Endothelial cell of umbilical vein (primary cell): ENCODE measurements at regions not wholly inside any gene's neighbourhood (a gene's known extent, or its start where the extent isn't known, plus 50 kb on each side); places are given as distances from the start of the nearest gene placed in this dataset.

Experiments used
- BruUV-seq: library from RNA; stranded (reverse); fragments of 400-500 nt; replicated peaks from 2 replicates; lab custom pipeline; 2021; lab: Mats Ljungman, UMichigan
- CTCF ChIA-PET: fragments of 300-600, 350-600 bp; sonication (Branson Sonifier 250); formaldehyde crosslinking; loops from one replicate; lab custom pipeline; 2021; ENCODE audit warnings: antibody characterized with exemption, inconsistent platforms; lab: Charles Lee
- POLR2A ChIA-PET: fragments of 300-600, 350-600 bp; sonication (Branson Sonifier 250); formaldehyde crosslinking; loops from one replicate; lab custom pipeline; 2021; ENCODE audit warnings: antibody characterized with exemption, inconsistent platforms; lab: Charles Lee
- DNase-seq: peaks from one replicate; pipeline ENCODE4 v3.0.0-alpha.2; 2011; ENCODE audit warnings: low read depth, low spot score
- FAIRE-seq: peaks from 2 replicates; lab custom pipeline; 2011; peaks lifted over from hg19 to GRCh38; lab: Jason Lieb, UNC
- H2AFZ ChIP-seq: 2 replicates; pipeline ENCODE4 v1.6.0; 2012; ENCODE audit warnings: low read depth, low read length, control low read depth, inconsistent platforms
- H3K27ac ChIP-seq: 2 replicates; pipeline ENCODE4 v1.5.1; 2011; ENCODE audit warnings: low read depth, mild to moderate bottlenecking, control low read depth, low read length, moderate library complexity; ENCODE audit not compliant: insufficient read depth
- H3K27me3 ChIP-seq, 2 experiments: 2 replicates each; pipeline versions ENCODE4 v1.6.0 to v1.6.1; 2011; ENCODE audit warnings: low read length in 2 of 2, mixed read lengths in 1 of 2; ENCODE audit not compliant: control insufficient read depth in 2 of 2, insufficient read depth in 2 of 2
- H3K36me3 ChIP-seq, 2 experiments: 2 replicates in 1 of 2; 3 replicates in 1 of 2; pipeline ENCODE4 v1.5.1; 2011; ENCODE audit warnings: low read length in 2 of 2, mild to moderate bottlenecking in 1 of 2, moderate library complexity in 1 of 2; ENCODE audit not compliant: control insufficient read depth in 2 of 2, insufficient read depth in 2 of 2; ENCODE audit errors: extremely low read depth in 1 of 2
- H3K4me1 ChIP-seq: 3 replicates; pipeline ENCODE4 v1.5.1; 2011; ENCODE audit warnings: mild to moderate bottlenecking, low read length; ENCODE audit not compliant: control insufficient read depth, insufficient read depth; ENCODE audit errors: extremely low read depth
- H3K4me2 ChIP-seq: 2 replicates; pipeline ENCODE4 v1.6.1; 2011; ENCODE audit warnings: low read length, control low read depth, mixed read lengths; ENCODE audit not compliant: insufficient read depth
- H3K4me3 ChIP-seq, 3 experiments: fragments of 200-600 bp in 1 of 3; sonication (generic), shearing (Covaris generic) in 1 of 3; replicated peaks in 1 of 3; 2 replicates each; pipeline ENCODE4 v1.5.1; 2011 to 2016; ENCODE audit warnings: control low read depth in 3 of 3, low read length in 3 of 3, mild to moderate bottlenecking in 2 of 3, inconsistent platforms in 1 of 3, low read depth in 1 of 3, moderate library complexity in 1 of 3; ENCODE audit not compliant: insufficient read depth in 1 of 3
- H3K79me2 ChIP-seq: 2 replicates; pipeline ENCODE4 v1.6.0; 2012; ENCODE audit warnings: low read length, inconsistent platforms; ENCODE audit not compliant: control insufficient read depth, insufficient read depth
- H3K9ac ChIP-seq: replicated peaks from 2 replicates; pipeline ENCODE3; 2011; ENCODE audit warnings: low read length, control low read depth; ENCODE audit not compliant: insufficient read depth; ENCODE audit errors: extremely low read depth
- H3K9me1 ChIP-seq: replicated peaks from 3 replicates; pipeline ENCODE4 v1.6.0; 2011; ENCODE audit warnings: mild to moderate bottlenecking, low read length; ENCODE audit not compliant: control insufficient read depth, insufficient read depth; ENCODE audit errors: extremely low read depth
- H3K9me3 ChIP-seq: replicated peaks from 2 replicates; pipeline ENCODE4 v1.5.1; 2012; ENCODE audit warnings: low read length, inconsistent platforms; ENCODE audit not compliant: control insufficient read depth, insufficient read depth
- H4K20me1 ChIP-seq: replicated peaks from 2 replicates; pipeline ENCODE3; 2011; ENCODE audit warnings: mild to moderate bottlenecking, low read length; ENCODE audit not compliant: control insufficient read depth, insufficient read depth; ENCODE audit errors: extremely low read depth
- CTCF ChIP-seq, 2 donors: IDR thresholded peaks; 1 replicate in 1 of 2; 2 replicates in 1 of 2; pipeline ENCODE4 v1.5.1; 2011; ENCODE audit warnings: low read length in 2 of 2, mild to moderate bottlenecking in 2 of 2, moderate library complexity in 2 of 2, control low read depth in 1 of 2, inconsistent platforms in 1 of 2, low read depth in 1 of 2; ENCODE audit not compliant: insufficient read depth in 1 of 2; ENCODE audit errors: extremely low read depth in 1 of 2
- EZH2 ChIP-seq: IDR thresholded peaks from 2 replicates; pipeline ENCODE4 v1.6.1; 2012; ENCODE audit warnings: borderline replicate concordance, low read depth, mild to moderate bottlenecking, moderate library complexity, low read length, inconsistent platforms; ENCODE audit not compliant: severe bottlenecking
- FOS ChIP-seq: IDR thresholded peaks from 2 replicates; pipeline ENCODE4 v1.6.1; 2011; ENCODE audit warnings: mild to moderate bottlenecking, low read length, moderate library complexity, borderline replicate concordance; ENCODE audit not compliant: insufficient read depth
- GATA2 ChIP-seq: IDR thresholded peaks from 2 replicates; pipeline ENCODE4 v1.7.0; 2011; ENCODE audit warnings: low read depth, mild to moderate bottlenecking, moderate library complexity, mixed read lengths, low read length; ENCODE audit not compliant: insufficient read length, insufficient read depth
- JUN ChIP-seq: IDR thresholded peaks from 2 replicates; pipeline ENCODE4 v1.6.1; 2011; ENCODE audit warnings: borderline replicate concordance, low read depth; ENCODE audit not compliant: insufficient read length, insufficient read depth
- MAX ChIP-seq: IDR thresholded peaks from 2 replicates; pipeline ENCODE4 v1.6.1; 2011; ENCODE audit not compliant: insufficient read depth, insufficient read length
- MYC ChIP-seq: IDR thresholded peaks from one replicate; pipeline ENCODE4 v1.6.1; 2011; ENCODE audit warnings: mild to moderate bottlenecking, low read depth, low read length
- POLR2A ChIP-seq: IDR thresholded peaks from 2 replicates; pipeline ENCODE4 v1.6.1; 2012; ENCODE audit warnings: low read depth, mild to moderate bottlenecking, control low read depth, low read length
- POLR2AphosphoS5 ChIP-seq: IDR thresholded peaks from 2 replicates; pipeline ENCODE4 v1.6.1; 2012; ENCODE audit warnings: low read depth, mild to moderate bottlenecking, control low read depth, low read length, moderate library complexity; ENCODE audit not compliant: insufficient read depth
- dilution Hi-C: fragments of 300-500 bp; cut with MboI; formaldehyde crosslinking; loops from one replicate; pipeline ENCODE4 v1.15.0; 2019; ENCODE audit warnings: low sequenced_read_pairs; ENCODE audit not compliant: extremely low pct_ligation_motif_present
- intact Hi-C: fragments of 100-400 bp; cut with micrococcal nuclease; formaldehyde crosslinking; loops from one replicate; pipeline ENCODE4 v1.10.0; 2022

DNA sequence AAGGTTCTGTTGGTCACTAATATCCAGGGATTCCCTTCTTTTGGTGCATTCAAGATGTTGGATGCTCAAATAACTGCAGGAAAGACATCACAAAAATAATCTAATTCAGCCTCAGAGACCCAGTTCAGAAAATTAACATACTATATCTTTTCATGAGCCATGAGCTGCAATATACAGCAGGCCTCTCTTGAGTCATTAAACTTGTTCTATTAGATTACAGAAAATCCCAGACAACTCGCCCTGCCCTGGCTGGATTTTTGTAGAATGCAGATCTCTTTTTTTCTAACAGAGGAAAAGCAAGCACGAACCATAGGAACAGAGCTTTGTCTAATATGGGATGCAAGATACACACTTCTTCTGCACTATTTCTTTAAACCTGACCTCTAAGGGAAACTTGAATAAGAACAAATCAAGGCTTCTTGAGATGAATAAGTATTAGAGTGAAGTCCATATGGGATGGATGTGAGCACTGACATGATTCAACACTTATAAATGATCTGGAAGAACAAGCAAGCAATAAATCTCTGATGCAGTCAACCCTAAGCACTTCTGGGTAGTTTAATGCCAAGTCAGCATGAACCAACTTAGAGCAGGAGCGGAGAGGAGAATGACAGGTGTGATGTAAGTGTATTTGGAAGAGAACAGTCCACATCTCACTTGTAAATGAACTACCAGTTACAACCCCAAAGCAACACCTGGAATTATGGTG lies 70.7 kb upstream of the GNAO1 start:
- DNase-seq: no peak
- Histone ChIP-seq H4K20me1 (no peaks in the 10 kb centered on the region), H3K4me1 (no peaks in the 10 kb centered on the region), H2AFZ (no peak overlapping the region), H3K79me2 (no peaks in the 10 kb centered on the region), H3K9ac (no peak overlapping the region), H3K27me3 (no peaks in the 10 kb centered on the region), H3K27ac (no peak overlapping the region), H3K36me3 (no peaks in the 10 kb centered on the region), H3K9me3 (no peaks in the 10 kb centered on the region), H3K4me2 (no peak overlapping the region), H3K9me1 (no peaks in the 10 kb centered on the region), H3K4me3 (no peak overlapping the region)
- dilution Hi-C loops (no loop called here), intact Hi-C loops (no loop called here)
- no peak for FAIRE-seq
- no TSS peak for BruUV-seq
- ChIA-PET POLR2A (no interaction called here), CTCF (no interaction called here)
- TF ChIP-seq EZH2 (no peak), CTCF (IDR thresholded peaks at IDR 0.05; ENCODE audit: extremely low read depth in 1 of 2, insufficient read depth in 1 of 2, low read depth in 1 of 2, low read length in 2 of 2) (no peak), GATA2 (no peak), FOS (no peak)

GRCh38 chr16:56119133-56119532 lies 72.2 kb upstream of the GNAO1 start:
- no peak overlapping the region for H3K27ac ChIP-seq
- TF ChIP-seq GATA2 (no peak), EZH2 (no peak), MAX (no peak), FOS (no peak), POLR2A (no peak), MYC (no peak), POLR2AphosphoS5 (no peak), CTCF (IDR thresholded peaks at IDR 0.05; ENCODE audit: extremely low read depth in 1 of 2, insufficient read depth in 1 of 2, low read depth in 1 of 2, low read length in 2 of 2) (no peak), JUN (no peak)
- no peak for FAIRE-seq
- DNase-seq: no peak
- no peaks in the 10 kb centered on the region for H3K36me3 ChIP-seq
- no peaks in the 10 kb centered on the region for H3K4me1 ChIP-seq
- no TSS peak for BruUV-seq
- intact Hi-C loops: no loop called here
- no peak overlapping the region for H3K9ac ChIP-seq
- H2AFZ ChIP-seq: no peak overlapping the region
- no peak overlapping the region for H3K4me3 ChIP-seq
- dilution Hi-C loops: no loop called here
- no peaks in the 10 kb centered on the region for H3K9me1 ChIP-seq
- H4K20me1 ChIP-seq: no peaks in the 10 kb centered on the region
- no peaks in the 10 kb centered on the region for H3K27me3 ChIP-seq
- no peaks in the 10 kb centered on the region for H3K9me3 ChIP-seq
- H3K79me2 ChIP-seq: no peaks in the 10 kb centered on the region
- H3K4me2 ChIP-seq: no peak overlapping the region
- ChIA-PET CTCF (interaction anchor here (1.5 kb wide), 1 partner anchor 10 kb away, joined by 4 read pairs; no protein-coding TSS in a partner anchor), POLR2A (no interaction called here)
